Kidney epithelial cell (primary cell): ENCODE measurements at regions not wholly inside any gene's neighbourhood (a gene's known extent, or its start where the extent isn't known, plus 50 kb on each side); places are given as distances from the start of the nearest gene placed in this dataset.
A peak's percentile ranks its signal among the peaks of the same experiment; 100 is the strongest.

Experiments
- DNase-seq: peaks from one replicate; pipeline ENCODE4 v3.0.0-alpha.2; 2010; ENCODE audit warnings: low read depth
- H3K27me3 ChIP-seq: 2 replicates; pipeline ENCODE4 v1.6.0; 2011; ENCODE audit warnings: low read length; ENCODE audit not compliant: control insufficient read depth, insufficient read depth
- H3K36me3 ChIP-seq: 2 replicates; pipeline ENCODE4 v1.5.1; 2011; ENCODE audit warnings: low read length; ENCODE audit not compliant: control insufficient read depth, insufficient read depth
- H3K4me3 ChIP-seq: 2 replicates; pipeline ENCODE4 v1.5.1; 2011; ENCODE audit warnings: low read depth, mild to moderate bottlenecking, control low read depth, low read length
- CTCF ChIP-seq: IDR thresholded peaks from 2 replicates; pipeline ENCODE4 v1.5.1; 2011; ENCODE audit warnings: mild to moderate bottlenecking, moderate library complexity, low read length, control low read depth, inconsistent platforms; ENCODE audit not compliant: insufficient read depth, poor library complexity, severe bottlenecking

GRCh38 chr6:17047889-17048288 lies 54.0 kb upstream of the STMND1 start:
- Histone ChIP-seq H3K4me3 (no peak overlapping the region), H3K27me3 (no peaks in the 10 kb centered on the region), H3K36me3 (no peaks in the 10 kb centered on the region)
- TF ChIP-seq CTCF, result no peak
- no peak for DNase-seq

- DNase-seq, result no peak
- H3K36me3 ChIP-seq, result no peaks in the 10 kb centered on the region
- H3K4me3 ChIP-seq, result no peak overlapping the region
- TF ChIP-seq CTCF, result no peak
- no peaks in the 10 kb centered on the region for H3K27me3 ChIP-seq
These were observed 56.1 kb upstream of the STMND1 start for GRCh38 chr6:17045581-17046322.

- H3K36me3 ChIP-seq, result no peaks in the 10 kb centered on the region
- H3K4me3 ChIP-seq, result no peak overlapping the region
- H3K27me3 ChIP-seq, result no peaks in the 10 kb centered on the region
- DNase-seq, result no peak
- no peak for TF ChIP-seq CTCF
These were observed 58.7 kb upstream of the STMND1 start for GRCh38 chr6:17043148-17043522.

- no peaks in the 10 kb centered on the region for H3K27me3 ChIP-seq
- TF ChIP-seq CTCF, result peak; percentile 41
- DNase-seq, result peak; percentile 65
- H3K4me3 ChIP-seq, result no peak overlapping the region
- no peaks in the 10 kb centered on the region for H3K36me3 ChIP-seq
These were observed 59.3 kb upstream of the STMND1 start for GRCh38 chr6:17042422-17043147.

GRCh38 chr6:17039266-17039665 lies 62.6 kb upstream of the STMND1 start:
- DNase-seq, result no peak
- H3K36me3 ChIP-seq, result no peaks in the 10 kb centered on the region
- no peaks in the 10 kb centered on the region for H3K27me3 ChIP-seq
- no peak for TF ChIP-seq CTCF
- no peak overlapping the region for H3K4me3 ChIP-seq
